ENCODE measurements at regions not wholly inside any gene's neighbourhood (a gene's known extent, or its start where the extent isn't known, plus 50 kb on each side); places are given as distances from the start of the nearest gene placed in this dataset.
"Not testable (repeated sequence)": the region's sequence is repeated elsewhere in the genome, so short reads cannot be mapped to it uniquely, and the experiment has no call there.

DNA sequence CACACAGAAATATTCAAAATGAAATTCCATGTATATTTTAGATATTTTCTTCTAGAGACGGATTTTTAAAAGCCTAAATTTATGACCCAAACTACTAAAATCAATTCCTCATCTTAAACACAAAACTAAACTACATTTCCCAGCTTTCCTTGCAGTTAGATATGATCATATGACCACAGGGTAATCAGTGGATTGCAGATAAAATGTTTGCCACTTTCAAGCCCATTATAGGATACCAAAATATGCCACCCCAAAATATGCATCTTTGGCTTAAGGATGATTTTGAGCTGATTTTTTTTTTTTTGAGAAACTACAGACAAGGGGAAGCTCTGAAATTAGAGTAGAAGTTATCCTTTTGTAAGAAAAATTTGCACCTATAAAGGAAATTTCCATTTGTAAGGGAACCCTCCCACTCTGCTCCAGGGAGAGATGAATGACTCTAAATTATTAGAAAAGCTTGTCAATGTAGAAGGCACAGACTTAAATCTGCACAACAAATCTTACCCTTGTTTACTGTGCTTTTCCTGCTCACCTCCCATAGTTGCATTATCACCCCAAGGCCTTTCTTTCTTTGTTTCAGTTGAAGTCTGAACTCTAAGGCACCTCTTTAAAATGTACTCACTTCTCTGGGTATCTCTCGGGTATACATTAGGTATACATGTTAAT, 503.0 kb downstream of the PDHA2 start:
- no peak for DNase-seq

DNA sequence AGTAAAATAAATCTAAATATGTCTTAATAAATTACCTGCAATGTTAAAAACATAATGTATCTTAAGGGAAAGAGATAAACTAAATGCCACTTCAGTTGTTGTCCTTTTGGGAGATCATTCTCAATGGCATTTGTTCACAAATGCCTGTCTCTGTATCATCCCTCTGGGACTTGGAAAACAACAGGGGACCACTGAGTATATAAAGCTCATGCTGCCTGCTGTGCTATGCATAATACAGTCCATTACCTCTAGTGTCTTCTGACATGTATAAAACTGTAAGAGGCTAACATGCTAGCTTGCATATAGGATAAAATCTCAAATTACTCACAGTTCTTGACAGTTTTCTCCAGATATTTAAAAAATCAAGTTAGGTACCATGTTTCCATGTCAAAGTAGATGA, 503.9 kb downstream of the PDHA2 start:
- DNase-seq: no peak

DNA sequence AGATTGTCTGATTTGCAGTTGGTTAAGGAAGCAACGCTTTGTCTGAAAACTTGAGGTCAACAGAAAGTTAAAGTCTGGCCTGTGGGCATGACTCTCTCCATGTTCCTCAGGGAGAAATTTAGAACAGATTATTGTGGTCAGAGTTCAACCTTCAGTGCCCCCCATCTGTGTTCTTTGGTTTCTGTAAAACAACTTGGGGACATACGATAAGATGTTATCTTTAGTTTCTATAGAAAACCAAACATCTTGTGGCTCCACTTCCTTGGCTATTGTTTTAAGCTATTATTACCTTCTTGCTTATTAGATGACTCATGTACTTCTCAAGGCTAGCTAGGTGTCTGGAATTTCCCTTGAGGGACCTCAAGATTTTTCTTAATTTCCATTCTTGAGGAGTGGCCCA, 507.7 kb downstream of the PDHA2 start:
- no peak for DNase-seq

DNA sequence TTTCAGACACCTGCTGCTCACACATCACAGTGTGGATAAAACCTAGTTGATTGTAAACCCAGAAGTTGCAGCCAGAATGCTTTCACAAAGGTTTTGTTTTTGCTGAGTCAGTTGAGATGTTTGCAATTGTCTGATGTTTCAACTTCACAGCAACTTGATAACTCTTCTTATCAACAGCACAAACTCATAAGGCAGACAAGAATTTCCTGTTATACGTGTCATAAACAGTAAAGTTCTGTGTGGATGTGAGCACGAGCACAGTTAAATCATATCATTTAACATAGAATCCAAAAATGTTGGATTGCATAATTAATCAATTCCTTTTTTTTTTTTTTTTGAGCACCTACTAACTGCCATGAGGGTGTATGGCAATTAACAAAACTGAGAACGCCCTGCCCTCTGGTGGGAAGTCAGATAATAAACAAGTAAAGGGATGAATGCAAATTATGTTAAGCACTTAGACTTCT, 512.2 kb downstream of the PDHA2 start:
- DNase-seq: peak; percentile 1

DNA sequence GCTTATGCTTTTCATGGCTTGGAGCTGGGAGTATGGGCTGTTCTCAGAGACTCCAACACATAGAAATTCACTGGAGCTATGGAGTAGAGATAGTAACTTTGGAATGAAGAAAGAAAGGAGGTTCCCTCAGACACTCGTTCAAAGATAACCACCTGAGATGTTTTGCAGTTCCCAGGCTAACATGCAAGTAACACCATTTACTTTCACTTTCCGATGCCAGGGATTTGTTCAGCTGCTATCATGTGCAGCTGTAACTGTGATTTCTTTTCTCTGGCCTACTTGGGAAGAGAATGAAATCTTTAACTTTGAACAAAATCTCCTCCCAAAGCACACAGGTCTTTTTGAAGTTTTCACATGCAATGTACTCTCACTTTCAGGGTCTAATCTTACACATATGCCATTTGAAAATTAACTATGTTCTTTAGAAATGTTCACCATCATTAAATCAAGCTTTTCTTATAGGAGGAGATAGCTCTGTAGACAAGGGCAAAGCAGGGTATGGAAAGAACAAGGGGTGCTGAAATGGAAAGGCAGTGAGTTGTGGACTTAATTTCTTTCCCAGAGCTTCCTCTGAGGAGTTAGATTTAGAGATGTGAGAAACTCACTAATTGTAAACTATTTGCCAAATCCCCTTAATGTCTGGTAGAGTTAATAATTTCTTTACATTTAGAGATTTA, 514.3 kb downstream of the PDHA2 start:
- no peak for DNase-seq

DNA sequence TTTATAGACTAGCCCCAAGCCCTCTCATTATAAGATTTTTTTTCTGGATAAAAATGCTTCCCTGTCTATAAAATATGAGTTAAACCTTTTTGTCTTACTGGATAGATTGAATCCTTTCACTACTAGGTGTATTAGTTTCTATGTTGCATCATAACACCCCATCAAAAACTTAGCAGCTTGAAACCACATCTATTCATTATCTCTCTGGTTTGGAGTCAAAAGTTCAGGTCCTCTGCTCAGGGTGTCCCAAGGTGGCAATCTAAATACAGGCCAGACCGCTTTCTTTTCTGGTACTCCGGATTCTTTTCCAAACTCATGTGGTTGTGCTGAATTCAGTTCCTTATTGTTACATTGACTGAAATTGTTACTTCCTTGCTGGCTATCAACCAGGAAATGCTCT, 515.5 kb downstream of the PDHA2 start:
- no peak for DNase-seq

DNA sequence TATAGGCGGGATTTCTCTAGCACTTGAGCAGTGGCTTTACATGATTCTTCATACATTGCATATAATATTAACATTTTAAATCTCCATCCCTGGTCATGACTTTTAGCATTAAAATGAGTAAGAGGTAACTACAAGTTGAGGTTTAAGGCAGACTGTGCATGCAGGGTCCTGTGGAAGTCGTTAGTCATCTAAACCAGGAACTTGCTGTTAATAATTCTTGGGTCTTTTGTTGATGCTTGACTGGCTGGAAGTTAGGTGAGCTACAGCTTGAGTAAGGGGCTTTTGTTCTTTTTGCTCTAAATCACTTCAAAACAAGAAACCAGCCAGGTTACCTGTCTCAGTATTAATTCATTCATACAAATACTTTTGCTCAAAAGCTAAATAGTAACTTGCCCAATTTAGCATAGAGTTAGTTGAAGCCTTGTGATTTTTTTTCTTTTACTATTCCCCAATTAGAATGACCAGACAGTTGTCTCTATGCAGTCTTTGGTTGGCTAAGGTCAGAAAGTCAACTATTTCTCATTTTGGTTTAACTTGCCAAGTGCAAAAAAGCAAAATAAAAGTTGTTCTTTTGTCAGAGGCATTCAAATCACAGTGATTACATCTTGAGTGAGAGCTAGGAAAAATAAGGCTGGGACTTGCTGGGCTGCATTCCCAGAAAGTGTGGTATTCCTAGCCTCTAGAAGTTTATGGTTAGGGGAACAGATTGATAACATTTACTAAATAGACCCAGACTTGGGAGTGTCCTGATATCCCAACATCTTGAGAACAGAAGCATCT, 516.9 kb downstream of the PDHA2 start:
- no peak for DNase-seq

DNA sequence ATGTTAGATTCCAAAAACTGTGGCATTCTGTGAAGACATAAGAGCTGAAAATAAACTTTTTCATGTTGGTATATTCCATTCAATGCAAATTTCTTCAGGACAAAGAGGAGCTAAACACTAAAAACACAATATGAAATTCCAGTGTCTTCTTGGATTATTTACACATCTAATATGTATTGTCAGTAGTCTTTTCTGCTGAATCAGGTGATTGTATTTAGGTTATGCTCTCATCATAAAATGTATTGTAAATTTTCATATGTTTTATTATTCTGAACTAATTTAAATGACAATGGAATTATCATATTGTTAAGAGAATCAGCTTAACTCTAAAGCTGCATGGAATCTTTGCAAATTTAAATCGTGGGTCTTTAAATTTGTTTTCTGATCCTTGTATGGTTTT, 526.7 kb downstream of the PDHA2 start:
- no peak for DNase-seq

DNA sequence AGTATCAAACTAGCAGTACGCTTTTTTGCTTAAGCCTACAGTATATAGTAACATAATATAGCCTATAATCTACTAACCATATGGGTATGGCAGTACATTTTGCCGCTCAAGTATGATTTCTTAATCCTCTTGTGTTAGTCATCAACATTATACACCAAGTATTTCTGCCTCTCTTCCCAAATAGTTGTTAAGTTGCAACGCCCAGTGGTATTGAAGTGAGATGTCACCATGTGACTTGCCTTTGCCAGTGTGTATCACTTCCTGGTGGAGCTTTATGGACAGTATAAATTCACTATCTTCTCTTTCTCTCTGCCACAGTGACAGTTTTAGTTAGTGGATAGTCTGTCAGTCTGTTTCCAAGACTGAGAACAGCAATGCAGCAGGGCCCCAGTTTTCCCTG, 535.5 kb downstream of the PDHA2 start:
- DNase-seq: no peak

DNA sequence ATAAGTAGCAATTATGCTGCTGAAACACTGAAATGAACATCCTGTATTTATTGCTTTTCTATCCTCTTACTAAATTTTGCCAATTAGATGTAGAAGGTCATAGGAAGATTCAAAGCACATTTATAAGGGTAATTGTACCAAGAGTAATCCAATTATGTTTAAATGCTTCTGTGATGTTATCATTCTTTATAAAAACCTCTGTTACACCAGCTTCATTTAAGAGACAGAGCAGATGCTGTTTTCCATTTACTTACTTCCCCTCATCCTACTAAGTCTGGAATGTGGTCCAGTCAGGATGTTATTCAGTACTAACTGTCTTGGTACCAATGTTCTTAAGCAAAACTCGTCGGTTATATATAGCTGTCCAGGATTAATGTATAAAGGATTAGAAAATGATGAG, 539.6 kb downstream of the PDHA2 start:
- no peak for DNase-seq

DNA sequence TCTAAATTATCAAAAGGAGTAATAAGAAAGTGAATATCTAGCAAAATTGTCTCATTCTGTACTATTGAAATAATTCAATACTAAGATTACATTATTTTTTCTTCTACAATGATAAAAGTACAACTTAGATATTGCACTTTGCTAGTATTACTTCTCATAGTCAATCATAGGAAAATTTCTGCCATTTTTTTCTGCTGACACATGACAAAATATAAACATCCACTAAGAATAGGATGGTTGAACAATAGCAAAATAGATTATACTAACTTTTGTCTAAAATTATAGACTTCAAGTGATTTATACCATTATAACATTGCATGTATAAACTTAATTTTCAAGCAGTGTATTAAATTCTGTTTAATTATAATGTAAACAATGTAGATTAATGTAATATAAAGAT, 540.2 kb downstream of the PDHA2 start:
- DNase-seq: no peak

DNA sequence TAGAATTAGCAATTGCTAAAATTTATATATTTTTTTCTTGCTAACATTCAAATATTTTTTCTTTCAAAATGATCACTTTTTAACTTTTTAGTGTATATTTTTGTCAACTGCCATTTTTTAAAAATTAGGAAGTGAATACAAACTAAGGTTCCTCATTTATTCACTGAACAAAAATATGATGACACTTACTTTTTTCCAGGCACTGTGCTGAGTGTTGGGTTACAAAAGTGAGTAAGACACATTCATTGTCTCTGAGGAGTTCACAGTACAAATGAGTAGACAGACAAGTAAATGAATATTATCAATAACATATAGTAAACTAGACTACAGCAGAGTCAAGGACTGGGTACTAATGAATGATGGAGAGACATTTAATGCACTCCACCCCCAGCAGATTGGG, 543.5 kb downstream of the PDHA2 start:
- DNase-seq: no peak

DNA sequence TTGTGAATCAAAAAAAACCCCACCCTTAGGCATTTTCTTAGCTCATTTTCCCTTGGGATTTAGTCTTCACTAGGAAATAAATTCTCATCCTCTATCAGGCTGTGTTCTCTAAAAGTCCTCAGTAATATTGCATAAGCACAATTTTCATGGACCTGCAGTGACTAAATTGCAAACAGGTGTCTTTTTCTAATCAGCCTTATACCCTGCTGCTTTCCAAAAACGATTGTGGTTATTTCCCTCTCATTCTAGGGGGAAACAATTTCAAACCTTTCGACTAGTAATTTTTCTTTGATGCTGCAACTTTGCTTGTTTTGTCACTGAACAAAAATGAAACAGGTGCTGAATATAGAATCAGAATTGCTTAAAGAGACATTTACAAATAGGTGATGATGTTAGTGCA, 549.9 kb downstream of the PDHA2 start:
- no peak for DNase-seq

DNA sequence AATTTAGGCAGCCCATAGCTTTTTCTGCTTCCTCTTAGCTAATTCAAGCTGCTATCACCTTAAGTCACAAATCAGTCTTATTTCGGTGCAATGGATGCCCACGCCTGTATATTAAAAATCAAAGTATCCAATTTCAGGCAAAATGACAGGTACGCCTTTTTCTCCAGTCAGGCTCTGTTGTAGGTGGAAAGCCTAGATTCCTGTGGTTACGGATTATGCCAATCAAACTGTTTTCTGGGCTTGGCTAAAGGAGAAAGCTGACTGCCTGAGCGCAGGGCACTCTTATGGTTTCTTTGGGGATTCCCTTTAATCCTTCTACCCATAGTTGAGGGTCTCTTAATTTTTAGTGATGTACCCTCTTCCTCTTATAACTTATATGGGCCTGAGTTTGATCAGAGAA, 550.5 kb downstream of the PDHA2 start:
- DNase-seq: no peak

DNA sequence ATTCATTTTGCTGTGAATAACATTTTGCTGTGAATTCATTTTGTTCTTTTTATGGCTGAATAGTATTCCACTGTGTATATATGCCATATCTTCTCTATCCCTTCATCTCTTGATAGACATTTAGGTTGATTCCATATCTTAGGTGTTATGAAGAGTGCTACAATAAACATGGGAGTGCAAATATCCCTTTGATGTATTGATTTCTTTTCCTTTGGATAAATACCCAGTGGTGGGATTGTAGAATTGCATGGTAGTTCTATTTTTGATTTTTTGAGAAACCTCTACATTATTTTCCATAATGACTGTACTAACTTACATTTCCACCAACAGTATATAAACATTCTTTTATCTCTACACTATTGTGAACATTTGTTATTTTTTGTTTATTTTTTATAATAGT, 555.9 kb downstream of the PDHA2 start:
- DNase-seq: no peak

DNA sequence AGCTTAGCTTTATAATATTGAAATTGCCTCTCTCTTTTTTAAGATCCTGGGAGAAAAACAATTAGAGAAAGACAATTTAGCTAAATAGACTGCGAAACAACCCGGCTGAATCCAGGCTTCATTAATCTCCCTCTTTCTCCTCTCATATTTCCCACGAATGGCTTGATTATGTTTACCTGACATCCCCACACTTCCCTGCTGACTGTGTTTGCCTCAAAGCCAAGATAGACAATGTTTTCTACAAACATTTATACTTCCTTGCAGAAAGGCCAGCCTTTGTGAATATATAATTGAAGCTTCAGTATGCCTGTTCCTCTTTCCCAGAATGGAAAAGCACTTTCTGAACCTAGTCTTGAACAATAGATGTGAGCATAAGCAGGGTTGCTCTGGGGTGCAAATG, 566.8 kb downstream of the PDHA2 start:
- DNase-seq: no peak

DNA sequence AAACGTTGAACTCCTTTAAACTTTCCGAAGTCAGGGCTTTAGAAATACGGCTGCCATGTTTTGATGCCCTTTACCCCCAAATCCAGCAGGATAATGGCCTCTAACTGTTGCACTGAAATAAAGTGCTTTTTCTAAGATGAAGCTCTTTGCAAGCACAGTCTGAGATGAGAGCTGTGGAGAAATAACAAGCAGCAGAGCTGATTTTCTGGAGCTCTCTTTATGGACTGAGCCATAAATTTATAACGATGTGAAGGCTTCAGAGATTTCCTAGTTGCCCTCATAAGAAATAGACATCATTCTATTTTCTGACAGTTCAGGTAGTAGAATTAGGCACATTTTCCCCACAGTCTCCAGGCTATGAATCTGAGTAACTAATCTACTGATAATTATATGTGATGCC, 567.3 kb downstream of the PDHA2 start:
- no peak for DNase-seq

DNA sequence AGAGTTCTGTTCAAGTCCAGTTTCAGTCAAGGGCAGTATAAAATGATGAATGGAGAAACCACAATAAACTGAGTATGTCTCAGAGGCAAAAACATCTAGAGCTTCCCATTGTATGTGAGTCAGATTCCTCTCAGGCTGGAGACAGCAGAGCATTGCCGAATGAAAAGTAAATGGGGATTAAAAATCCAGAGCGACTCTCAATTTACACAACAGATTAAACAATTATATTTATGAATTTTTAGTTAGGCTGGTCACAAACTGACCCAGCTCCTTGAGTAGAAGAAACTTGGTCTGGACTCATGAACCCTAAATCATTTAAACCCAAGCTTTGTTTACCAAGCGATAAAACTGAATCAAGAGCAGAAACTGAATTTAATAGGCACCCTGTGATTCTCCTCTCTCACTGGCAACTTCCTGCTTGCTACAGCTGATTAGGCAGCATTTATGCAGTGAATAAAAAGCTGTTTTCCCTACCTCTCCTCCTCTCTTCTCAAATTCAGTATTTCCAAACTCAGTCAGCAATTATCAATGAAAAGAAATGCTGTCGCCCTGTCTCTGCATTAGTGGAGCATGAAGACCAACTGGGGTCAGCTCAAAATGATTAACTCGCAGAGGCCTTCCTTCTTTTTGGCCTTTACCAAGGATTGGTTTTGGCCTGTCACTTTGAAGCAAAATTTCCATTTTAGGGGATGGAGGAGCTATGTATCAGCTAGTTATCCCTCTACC, 568.0 kb downstream of the PDHA2 start:
- no peak for DNase-seq

DNA sequence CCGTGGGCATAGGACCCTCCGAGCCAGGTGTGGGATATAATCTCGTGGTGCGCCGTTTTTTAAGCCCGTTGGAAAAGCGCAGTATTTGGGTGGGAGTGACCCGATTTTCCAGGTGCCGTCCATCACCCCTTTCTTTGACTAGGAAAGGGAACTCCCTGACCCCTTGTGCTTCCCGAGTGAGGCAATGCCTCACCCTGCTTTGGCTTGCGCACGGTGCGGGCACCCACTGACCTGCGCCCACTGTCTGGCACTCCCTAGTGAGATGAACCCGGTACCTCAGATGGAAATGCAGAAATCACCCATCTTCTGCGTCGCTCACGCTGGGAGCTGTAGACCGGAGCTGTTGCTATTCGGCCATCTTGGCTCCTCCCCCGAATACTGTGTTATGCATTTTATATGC, 575.0 kb downstream of the PDHA2 start:
- not testable (repeated sequence) for DNase-seq

DNA sequence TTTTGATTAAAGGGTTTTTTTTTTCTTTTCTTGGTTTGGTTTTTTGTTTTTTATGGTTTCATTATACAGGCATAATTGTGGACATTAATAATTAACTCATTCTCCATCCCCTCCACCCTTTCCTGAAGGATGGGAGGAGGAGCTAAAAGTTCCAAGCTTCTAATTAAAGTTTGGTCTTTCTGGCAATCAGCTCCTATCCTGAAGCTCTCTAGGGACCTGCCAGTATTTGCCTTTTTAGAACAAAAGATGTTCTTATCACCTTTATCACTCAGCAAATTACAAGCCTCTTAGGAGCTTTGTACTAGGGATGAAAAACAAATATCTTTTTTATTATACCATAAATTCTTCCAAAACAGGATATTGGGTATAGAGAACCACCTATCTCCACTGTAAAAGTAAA, 589.8 kb downstream of the PDHA2 start:
- DNase-seq: no peak

DNA sequence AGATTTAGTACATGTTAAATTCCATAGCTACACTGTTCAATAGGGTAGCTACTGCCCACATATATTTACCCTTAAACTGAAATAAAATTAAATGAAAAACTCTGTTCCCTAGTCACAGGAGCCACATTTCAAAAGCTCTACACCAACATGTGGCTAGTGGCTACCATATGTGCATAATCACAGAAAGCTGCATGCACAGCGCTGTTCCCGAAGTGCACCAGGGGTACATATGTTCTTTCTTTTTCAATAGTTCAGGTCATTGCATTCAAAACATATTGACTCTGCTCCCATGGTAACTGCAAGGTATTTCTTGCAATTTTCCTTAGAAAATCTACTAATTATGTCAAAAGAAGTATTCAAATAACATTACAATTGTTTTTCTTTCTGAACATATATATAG, 591.2 kb downstream of the PDHA2 start:
- DNase-seq: no peak

DNA sequence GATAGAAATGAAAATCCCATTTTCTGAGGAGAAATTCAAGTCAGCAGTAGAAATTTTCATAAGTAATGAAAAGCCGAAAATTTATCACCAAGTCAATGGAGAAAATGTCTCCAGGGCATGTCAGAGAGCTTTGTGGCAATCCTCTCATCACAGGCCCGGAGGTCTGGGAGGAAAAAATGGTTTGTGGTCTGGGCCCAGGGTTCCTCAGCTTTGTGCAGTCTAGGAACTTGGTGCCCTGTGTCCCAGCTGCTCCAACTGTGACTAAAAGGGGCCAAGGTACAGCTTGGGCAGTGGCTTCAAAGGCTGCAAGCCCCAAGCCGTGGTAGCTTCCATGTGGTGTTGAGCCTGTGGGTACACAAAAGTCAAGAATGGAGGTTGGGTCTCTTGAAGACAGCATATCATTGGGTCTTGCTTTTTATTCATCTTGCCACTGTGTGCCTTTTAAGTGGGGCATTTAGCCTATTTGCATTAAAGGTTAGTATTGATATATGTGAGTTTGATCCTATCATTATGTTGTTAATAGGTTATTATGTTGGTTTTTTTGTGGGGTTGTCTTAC, 608.5 kb downstream of the PDHA2 start:
- DNase-seq: no peak

DNA sequence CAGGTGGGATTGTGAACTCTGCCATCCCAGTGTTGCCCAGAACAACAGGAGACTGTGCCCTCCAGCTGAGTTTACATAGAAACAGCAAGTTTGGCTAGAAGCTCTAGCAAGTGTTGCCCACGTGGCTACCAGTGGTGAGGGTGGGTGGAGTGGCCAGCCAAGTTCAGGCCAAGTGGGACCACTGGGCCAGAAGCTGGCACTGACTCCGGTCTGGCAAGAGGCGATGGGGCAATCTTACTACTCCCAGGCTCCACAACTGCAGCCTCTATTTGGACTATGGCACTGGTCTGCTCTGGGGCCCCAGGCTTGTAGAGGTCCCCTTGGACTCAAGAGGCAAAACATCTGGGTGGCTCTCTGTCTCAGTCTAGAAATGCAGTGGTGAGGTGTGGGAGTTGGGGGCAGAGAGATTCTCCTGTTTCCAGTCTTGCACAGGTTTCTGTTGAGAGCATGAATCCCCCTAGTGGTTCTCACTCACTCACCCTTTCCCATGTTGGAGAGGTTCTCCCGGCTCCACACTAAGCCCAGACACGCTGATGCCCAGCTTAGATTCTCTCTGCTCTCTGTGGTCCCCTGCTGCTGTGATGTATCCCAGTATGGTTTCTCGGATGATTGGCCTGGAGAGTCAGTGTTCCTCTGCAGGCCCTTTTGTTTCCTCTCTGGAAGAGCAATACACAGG, 615.3 kb downstream of the PDHA2 start:
- no peak for DNase-seq

Data from activated CD4-positive, alpha-beta T cell treated with anti-CD3 and anti-CD28 coated beads, Interleukin-2, amount 50 U/mL, for 16 hours (primary cell).